GM23338 (cell line): ENCODE measurements at regions not wholly inside any gene's neighbourhood (a gene's known extent, or its start where the extent isn't known, plus 50 kb on each side); places are given as distances from the start of the nearest gene placed in this dataset.

Experiments used
- ATAC-seq: fragments of 200-7000 bp; cut with Tn5 transposase; 3 replicates; pipeline ENCODE4 v1.9.1; 2020
- DNase-seq: peaks from one replicate; pipeline ENCODE4 v3.0.0-alpha.2; 2015; ENCODE audit warnings: low spot score
- H2AFZ ChIP-seq: fragments of 200-600 bp; sonication (generic); 2 replicates; pipeline ENCODE4 v1.8.0; 2016; ENCODE audit warnings: antibody characterized with exemption, mild to moderate bottlenecking, moderate library complexity
- H3F3A ChIP-seq: fragments of 200-600 bp; sonication (generic); replicated peaks from 2 replicates; pipeline ENCODE4 v1.8.0; 2017; ENCODE audit warnings: antibody characterized with exemption, mixed run types, low read depth
- H3K27ac ChIP-seq: fragments of 200-600 bp; sonication (generic); 2 replicates; pipeline ENCODE4 v1.6.1; 2016; ENCODE audit warnings: low read depth
- H3K27me3 ChIP-seq: fragments of 200-600 bp; sonication (generic); 2 replicates; pipeline ENCODE4 v1.8.0; 2016; ENCODE audit warnings: mild to moderate bottlenecking, mixed run types, moderate library complexity; ENCODE audit not compliant: insufficient read depth
- H3K36me3 ChIP-seq: fragments of 200-600 bp; sonication (generic); 2 replicates; pipeline ENCODE4 v1.8.0; 2016; ENCODE audit warnings: mild to moderate bottlenecking; ENCODE audit not compliant: insufficient read depth
- H3K4me1 ChIP-seq: fragments of 200-600 bp; sonication (generic); 2 replicates; pipeline ENCODE4 v1.8.0; 2016; ENCODE audit warnings: mild to moderate bottlenecking, moderate library complexity; ENCODE audit not compliant: insufficient read depth
- H3K4me2 ChIP-seq: fragments of 200-600 bp; sonication (generic); 2 replicates; pipeline ENCODE4 v1.7.1; 2017; ENCODE audit warnings: mixed run types
- H3K4me3 ChIP-seq: fragments of 200-600 bp; sonication (generic); 2 replicates; pipeline ENCODE4 v1.6.1; 2016; ENCODE audit warnings: mixed run types
- H3K79me2 ChIP-seq: fragments of 200-600 bp; sonication (generic); replicated peaks from 2 replicates; pipeline ENCODE4 v1.8.0; 2017; ENCODE audit warnings: mild to moderate bottlenecking; ENCODE audit not compliant: insufficient read depth
- H3K9me2 ChIP-seq: fragments of 200-600 bp; sonication (generic); 2 replicates; pipeline ENCODE4 v1.8.0; 2017; ENCODE audit not compliant: insufficient read depth
- H4K20me1 ChIP-seq: fragments of 200-600 bp; sonication (generic); replicated peaks from 2 replicates; pipeline ENCODE4 v1.8.0; 2017; ENCODE audit warnings: mild to moderate bottlenecking; ENCODE audit not compliant: insufficient read depth
- H3K27ac Mint-ChIP-seq: 2 replicates; pipeline ENCODE4 v1.8.0; 2020; ENCODE audit warnings: inconsistent platforms, mild to moderate bottlenecking, moderate library complexity, mixed read lengths
- H3K27me3 Mint-ChIP-seq: 3 replicates; pipeline ENCODE4 v1.8.0; 2022; ENCODE audit warnings: low read depth, mild to moderate bottlenecking, moderate library complexity, mixed read lengths, inconsistent platforms; ENCODE audit not compliant: insufficient read depth, poor library complexity
- H3K36me3 Mint-ChIP-seq: 3 replicates; pipeline ENCODE4 v1.8.0; 2021; ENCODE audit warnings: low read depth, mild to moderate bottlenecking, inconsistent platforms, moderate library complexity, mixed read lengths
- H3K4me1 Mint-ChIP-seq: 3 replicates; pipeline ENCODE4 v1.8.0; 2020; ENCODE audit warnings: mild to moderate bottlenecking, inconsistent platforms, mixed read lengths
- H3K4me3 Mint-ChIP-seq: 3 replicates; pipeline ENCODE4 v1.8.0; 2021; ENCODE audit warnings: moderate library complexity, mild to moderate bottlenecking, inconsistent platforms, mixed read lengths
- H3K9me3 Mint-ChIP-seq: 3 replicates; pipeline ENCODE4 v1.8.0; 2020; ENCODE audit warnings: moderate library complexity, mild to moderate bottlenecking, inconsistent platforms, mixed read lengths
- CREB1 ChIP-seq: fragments of 250-450 bp; sonication (Bioruptor Pico); IDR thresholded peaks from 2 replicates; pipeline ENCODE4 v1.5.0; 2020; ENCODE audit warnings: low read depth, mild to moderate bottlenecking, moderate library complexity
- EZH2 ChIP-seq: fragments of 200-600 bp; sonication (generic); IDR thresholded peaks from one replicate; pipeline ENCODE4 v1.8.0; 2017; ENCODE audit warnings: antibody characterized with exemption, mild to moderate bottlenecking, low read depth; ENCODE audit not compliant: unreplicated experiment
- EZH2phosphoT487 ChIP-seq: fragments of 200-600 bp; sonication (generic); IDR thresholded peaks from one replicate; pipeline ENCODE4 v1.8.1; 2018; ENCODE audit warnings: antibody characterized with exemption; ENCODE audit not compliant: unreplicated experiment
- JUNB ChIP-seq: IDR thresholded peaks from one replicate; pipeline ENCODE4 v1.6.1; 2016; ENCODE audit warnings: antibody characterized with exemption; ENCODE audit not compliant: unreplicated experiment
- NANOG ChIP-seq: IDR thresholded peaks from 2 replicates; pipeline ENCODE4 v1.6.1; 2016; ENCODE audit warnings: antibody characterized with exemption, borderline replicate concordance
- POLR2AphosphoS5 ChIP-seq: IDR thresholded peaks from 2 replicates; pipeline ENCODE4 v1.6.1; 2016; ENCODE audit warnings: antibody characterized with exemption, low read depth
- STAT1 ChIP-seq: IDR thresholded peaks from one replicate; pipeline ENCODE4 v1.6.1; 2016; ENCODE audit warnings: antibody characterized with exemption; ENCODE audit not compliant: unreplicated experiment
- ZNF114 ChIP-seq: fragments of 250-450 bp; sonication (Bioruptor Pico); IDR thresholded peaks from 2 replicates; pipeline ENCODE4 v1.5.0; 2020; ENCODE audit warnings: mild to moderate bottlenecking, moderate library complexity
- ZNF331 ChIP-seq: fragments of 250-450 bp; sonication (Bioruptor Pico); IDR thresholded peaks from 2 replicates; pipeline ENCODE4 v1.5.0; 2020; ENCODE audit warnings: low read depth, mild to moderate bottlenecking, moderate library complexity
- TF ChIP-seq, protein P1 (sequence below): IDR thresholded peaks from one replicate; pipeline ENCODE4 v1.6.1; 2018; ENCODE audit warnings: antibody characterized with exemption; ENCODE audit not compliant: unreplicated experiment
- TF ChIP-seq, protein P2 (sequence below): IDR thresholded peaks from 2 replicates; pipeline ENCODE4 v1.6.1; 2016; ENCODE audit warnings: antibody characterized with exemption
- TF ChIP-seq, protein P3 (sequence below): fragments of 250-450 bp; sonication (Bioruptor Pico); IDR thresholded peaks from 2 replicates; pipeline ENCODE4 v1.5.0; 2020; ENCODE audit warnings: mild to moderate bottlenecking, moderate library complexity
- TF ChIP-seq, protein P4 (sequence below), 2 experiments: fragments of 200-600 bp in 1 of 2; sonication (generic) in 1 of 2; conservative IDR thresholded peaks; 2 replicates each; pipeline versions ENCODE4 v1.5.1 to v1.6.1; 2016 to 2017; ENCODE audit warnings: antibody characterized with exemption in 2 of 2, low read depth in 2 of 2, mild to moderate bottlenecking in 2 of 2, moderate library complexity in 1 of 2

DNA sequence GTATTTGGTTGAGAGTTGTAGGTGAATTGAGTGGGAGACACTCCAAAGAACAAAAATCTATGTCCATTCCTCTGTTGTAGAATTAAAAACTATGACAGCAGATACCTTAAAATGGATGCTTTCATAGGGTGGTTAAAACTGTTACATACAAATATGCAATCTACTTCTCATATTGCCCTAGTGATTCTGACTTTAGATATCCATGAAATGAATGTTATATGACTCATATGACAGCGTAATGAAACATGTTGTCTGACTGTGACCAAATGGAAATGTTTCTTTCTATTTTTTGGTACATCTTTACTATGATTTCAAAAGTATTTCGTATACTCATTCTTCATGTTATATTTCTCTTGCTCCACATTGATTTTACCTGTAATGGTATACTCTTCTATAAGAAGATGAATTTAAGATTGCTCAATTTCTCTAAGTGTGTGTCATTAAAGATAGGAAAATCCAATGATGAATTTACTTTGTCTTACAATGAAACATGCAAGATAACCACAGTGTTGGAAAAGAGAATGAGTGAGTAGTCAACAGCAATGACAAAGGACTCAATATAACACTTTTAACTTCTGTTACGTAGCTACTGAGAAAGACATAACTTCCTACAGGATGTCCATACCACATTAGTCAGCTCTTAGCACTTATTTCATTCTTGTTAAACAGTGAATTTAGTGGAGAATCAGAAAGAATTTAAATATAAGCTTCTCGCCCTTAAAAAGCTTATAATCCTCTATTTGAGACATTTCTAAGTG is 79.3 kb upstream of the LSAMP start:
- no peaks in the 10 kb centered on the region for H3F3A ChIP-seq
- H3K4me1 ChIP-seq, result peaks cover 14% of the 10 kb centered on the region
- Mint-ChIP-seq H3K27ac (no peak overlapping the region), H3K4me1 (peaks cover 17% of the 10 kb centered on the region), H3K4me3 (no peak overlapping the region), H3K36me3 (no peaks in the 10 kb centered on the region), H3K27me3 (peaks cover 11% of the 10 kb centered on the region), H3K9me3 (no peaks in the 10 kb centered on the region)
- H3K79me2 ChIP-seq, result no peaks in the 10 kb centered on the region
- no peaks in the 10 kb centered on the region for H3K9me2 ChIP-seq
- H4K20me1 ChIP-seq, result no peaks in the 10 kb centered on the region
- H3K27ac ChIP-seq, result no peak overlapping the region
- H3K36me3 ChIP-seq, result no peaks in the 10 kb centered on the region
- no peak overlapping the region for H2AFZ ChIP-seq
- TF ChIP-seq, protein P1, sequence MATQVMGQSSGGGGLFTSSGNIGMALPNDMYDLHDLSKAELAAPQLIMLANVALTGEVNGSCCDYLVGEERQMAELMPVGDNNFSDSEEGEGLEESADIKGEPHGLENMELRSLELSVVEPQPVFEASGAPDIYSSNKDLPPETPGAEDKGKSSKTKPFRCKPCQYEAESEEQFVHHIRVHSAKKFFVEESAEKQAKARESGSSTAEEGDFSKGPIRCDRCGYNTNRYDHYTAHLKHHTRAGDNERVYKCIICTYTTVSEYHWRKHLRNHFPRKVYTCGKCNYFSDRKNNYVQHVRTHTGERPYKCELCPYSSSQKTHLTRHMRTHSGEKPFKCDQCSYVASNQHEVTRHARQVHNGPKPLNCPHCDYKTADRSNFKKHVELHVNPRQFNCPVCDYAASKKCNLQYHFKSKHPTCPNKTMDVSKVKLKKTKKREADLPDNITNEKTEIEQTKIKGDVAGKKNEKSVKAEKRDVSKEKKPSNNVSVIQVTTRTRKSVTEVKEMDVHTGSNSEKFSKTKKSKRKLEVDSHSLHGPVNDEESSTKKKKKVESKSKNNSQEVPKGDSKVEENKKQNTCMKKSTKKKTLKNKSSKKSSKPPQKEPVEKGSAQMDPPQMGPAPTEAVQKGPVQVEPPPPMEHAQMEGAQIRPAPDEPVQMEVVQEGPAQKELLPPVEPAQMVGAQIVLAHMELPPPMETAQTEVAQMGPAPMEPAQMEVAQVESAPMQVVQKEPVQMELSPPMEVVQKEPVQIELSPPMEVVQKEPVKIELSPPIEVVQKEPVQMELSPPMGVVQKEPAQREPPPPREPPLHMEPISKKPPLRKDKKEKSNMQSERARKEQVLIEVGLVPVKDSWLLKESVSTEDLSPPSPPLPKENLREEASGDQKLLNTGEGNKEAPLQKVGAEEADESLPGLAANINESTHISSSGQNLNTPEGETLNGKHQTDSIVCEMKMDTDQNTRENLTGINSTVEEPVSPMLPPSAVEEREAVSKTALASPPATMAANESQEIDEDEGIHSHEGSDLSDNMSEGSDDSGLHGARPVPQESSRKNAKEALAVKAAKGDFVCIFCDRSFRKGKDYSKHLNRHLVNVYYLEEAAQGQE, result no peak
- no peak for TF ChIP-seq NANOG
- TF ChIP-seq, protein P2, sequence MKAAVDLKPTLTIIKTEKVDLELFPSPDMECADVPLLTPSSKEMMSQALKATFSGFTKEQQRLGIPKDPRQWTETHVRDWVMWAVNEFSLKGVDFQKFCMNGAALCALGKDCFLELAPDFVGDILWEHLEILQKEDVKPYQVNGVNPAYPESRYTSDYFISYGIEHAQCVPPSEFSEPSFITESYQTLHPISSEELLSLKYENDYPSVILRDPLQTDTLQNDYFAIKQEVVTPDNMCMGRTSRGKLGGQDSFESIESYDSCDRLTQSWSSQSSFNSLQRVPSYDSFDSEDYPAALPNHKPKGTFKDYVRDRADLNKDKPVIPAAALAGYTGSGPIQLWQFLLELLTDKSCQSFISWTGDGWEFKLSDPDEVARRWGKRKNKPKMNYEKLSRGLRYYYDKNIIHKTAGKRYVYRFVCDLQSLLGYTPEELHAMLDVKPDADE, result no peak
- TF ChIP-seq STAT1, result no peak
- no peak for TF ChIP-seq ZNF114 (CRISPR knock-in tag)
- TF ChIP-seq EZH2, result no peak
- TF ChIP-seq JUNB, result no peak
- TF ChIP-seq POLR2AphosphoS5, result no peak
- no peak for TF ChIP-seq ZNF331 (CRISPR knock-in tag)
- no peak for TF ChIP-seq CREB1 (CRISPR knock-in tag)
- no peak for TF ChIP-seq EZH2phosphoT487
- TF ChIP-seq, protein P3, sequence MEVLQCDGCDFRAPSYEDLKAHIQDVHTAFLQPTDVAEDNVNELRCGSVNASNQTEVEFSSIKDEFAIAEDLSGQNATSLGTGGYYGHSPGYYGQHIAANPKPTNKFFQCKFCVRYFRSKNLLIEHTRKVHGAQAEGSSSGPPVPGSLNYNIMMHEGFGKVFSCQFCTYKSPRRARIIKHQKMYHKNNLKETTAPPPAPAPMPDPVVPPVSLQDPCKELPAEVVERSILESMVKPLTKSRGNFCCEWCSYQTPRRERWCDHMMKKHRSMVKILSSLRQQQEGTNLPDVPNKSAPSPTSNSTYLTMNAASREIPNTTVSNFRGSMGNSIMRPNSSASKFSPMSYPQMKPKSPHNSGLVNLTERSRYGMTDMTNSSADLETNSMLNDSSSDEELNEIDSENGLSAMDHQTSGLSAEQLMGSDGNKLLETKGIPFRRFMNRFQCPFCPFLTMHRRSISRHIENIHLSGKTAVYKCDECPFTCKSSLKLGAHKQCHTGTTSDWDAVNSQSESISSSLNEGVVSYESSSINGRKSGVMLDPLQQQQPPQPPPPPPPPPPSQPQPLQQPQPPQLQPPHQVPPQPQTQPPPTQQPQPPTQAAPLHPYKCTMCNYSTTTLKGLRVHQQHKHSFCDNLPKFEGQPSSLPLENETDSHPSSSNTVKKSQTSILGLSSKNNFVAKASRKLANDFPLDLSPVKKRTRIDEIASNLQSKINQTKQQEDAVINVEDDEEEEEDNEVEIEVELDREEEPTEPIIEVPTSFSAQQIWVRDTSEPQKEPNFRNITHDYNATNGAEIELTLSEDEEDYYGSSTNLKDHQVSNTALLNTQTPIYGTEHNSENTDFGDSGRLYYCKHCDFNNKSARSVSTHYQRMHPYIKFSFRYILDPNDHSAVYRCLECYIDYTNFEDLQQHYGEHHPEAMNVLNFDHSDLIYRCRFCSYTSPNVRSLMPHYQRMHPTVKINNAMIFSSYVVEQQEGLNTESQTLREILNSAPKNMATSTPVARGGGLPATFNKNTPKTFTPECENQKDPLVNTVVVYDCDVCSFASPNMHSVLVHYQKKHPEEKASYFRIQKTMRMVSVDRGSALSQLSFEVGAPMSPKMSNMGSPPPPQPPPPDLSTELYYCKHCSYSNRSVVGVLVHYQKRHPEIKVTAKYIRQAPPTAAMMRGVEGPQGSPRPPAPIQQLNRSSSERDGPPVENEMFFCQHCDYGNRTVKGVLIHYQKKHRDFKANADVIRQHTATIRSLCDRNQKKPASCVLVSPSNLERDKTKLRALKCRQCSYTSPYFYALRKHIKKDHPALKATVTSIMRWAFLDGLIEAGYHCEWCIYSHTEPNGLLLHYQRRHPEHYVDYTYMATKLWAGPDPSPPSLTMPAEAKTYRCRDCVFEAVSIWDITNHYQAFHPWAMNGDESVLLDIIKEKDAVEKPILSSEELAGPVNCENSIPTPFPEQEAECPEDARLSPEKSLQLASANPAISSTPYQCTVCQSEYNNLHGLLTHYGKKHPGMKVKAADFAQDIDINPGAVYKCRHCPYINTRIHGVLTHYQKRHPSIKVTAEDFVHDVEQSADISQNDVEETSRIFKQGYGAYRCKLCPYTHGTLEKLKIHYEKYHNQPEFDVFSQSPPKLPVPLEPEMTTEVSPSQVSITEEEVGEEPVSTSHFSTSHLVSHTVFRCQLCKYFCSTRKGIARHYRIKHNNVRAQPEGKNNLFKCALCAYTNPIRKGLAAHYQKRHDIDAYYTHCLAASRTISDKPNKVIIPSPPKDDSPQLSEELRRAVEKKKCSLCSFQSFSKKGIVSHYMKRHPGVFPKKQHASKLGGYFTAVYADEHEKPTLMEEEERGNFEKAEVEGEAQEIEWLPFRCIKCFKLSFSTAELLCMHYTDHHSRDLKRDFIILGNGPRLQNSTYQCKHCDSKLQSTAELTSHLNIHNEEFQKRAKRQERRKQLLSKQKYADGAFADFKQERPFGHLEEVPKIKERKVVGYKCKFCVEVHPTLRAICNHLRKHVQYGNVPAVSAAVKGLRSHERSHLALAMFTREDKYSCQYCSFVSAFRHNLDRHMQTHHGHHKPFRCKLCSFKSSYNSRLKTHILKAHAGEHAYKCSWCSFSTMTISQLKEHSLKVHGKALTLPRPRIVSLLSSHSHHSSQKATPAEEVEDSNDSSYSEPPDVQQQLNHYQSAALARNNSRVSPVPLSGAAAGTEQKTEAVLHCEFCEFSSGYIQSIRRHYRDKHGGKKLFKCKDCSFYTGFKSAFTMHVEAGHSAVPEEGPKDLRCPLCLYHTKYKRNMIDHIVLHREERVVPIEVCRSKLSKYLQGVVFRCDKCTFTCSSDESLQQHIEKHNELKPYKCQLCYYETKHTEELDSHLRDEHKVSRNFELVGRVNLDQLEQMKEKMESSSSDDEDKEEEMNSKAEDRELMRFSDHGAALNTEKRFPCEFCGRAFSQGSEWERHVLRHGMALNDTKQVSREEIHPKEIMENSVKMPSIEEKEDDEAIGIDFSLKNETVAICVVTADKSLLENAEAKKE (CRISPR knock-in tag), result no peak
- TF ChIP-seq, protein P4, sequence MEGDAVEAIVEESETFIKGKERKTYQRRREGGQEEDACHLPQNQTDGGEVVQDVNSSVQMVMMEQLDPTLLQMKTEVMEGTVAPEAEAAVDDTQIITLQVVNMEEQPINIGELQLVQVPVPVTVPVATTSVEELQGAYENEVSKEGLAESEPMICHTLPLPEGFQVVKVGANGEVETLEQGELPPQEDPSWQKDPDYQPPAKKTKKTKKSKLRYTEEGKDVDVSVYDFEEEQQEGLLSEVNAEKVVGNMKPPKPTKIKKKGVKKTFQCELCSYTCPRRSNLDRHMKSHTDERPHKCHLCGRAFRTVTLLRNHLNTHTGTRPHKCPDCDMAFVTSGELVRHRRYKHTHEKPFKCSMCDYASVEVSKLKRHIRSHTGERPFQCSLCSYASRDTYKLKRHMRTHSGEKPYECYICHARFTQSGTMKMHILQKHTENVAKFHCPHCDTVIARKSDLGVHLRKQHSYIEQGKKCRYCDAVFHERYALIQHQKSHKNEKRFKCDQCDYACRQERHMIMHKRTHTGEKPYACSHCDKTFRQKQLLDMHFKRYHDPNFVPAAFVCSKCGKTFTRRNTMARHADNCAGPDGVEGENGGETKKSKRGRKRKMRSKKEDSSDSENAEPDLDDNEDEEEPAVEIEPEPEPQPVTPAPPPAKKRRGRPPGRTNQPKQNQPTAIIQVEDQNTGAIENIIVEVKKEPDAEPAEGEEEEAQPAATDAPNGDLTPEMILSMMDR (conservative IDR thresholded peaks at IDR 0.05; ENCODE audit: low read depth in 2 of 2), result no peak
- no peak overlapping the region for H3K4me2 ChIP-seq
- ATAC-seq (no peak), DNase-seq (no peak)
- H3K27me3 ChIP-seq, result peaks cover 23% of the 10 kb centered on the region
- no peak overlapping the region for H3K4me3 ChIP-seq
